IMR-90 (cell line): ENCODE measurements at regions not wholly inside any gene's neighbourhood (a gene's known extent, or its start where the extent isn't known, plus 50 kb on each side); places are given as distances from the start of the nearest gene placed in this dataset.

Source experiments
- ATAC-seq: fragments of 200-7000 bp; cut with Tn5 transposase; 2 replicates; pipeline ENCODE4 v1.9.1; 2020; ENCODE audit warnings: low read depth, mild to moderate bottlenecking, moderate library complexity
- BruUV-seq: library from RNA; stranded (reverse); fragments of 400-500 nt; replicated peaks from 2 replicates; lab custom pipeline; 2021; lab: Mats Ljungman, UMichigan
- CTCF ChIA-PET: fragments of 300-600 bp; formaldehyde crosslinking; extraction: SDS; loops from one replicate; lab custom pipeline; 2021; ENCODE audit warnings: antibody characterized with exemption; lab: Yijun Ruan, JAX
- POLR2A ChIA-PET: fragments of 300-600 bp; sonication (Branson Sonifier 250); formaldehyde crosslinking; loops from one replicate; lab custom pipeline; 2022; ENCODE audit warnings: antibody characterized with exemption; ENCODE audit not compliant: unreplicated experiment; lab: Charles Lee
- DNase-seq: peaks from one replicate; pipeline ENCODE4 v3.0.0; 2013
- H2AFZ ChIP-seq: replicated peaks from 2 replicates; pipeline ENCODE3; 2013; ENCODE audit warnings: low read length, mild to moderate bottlenecking; ENCODE audit not compliant: poor library complexity
- H2AK5ac ChIP-seq: 2 replicates; pipeline ENCODE4 v1.6.1; 2013; ENCODE audit warnings: low read depth, low read length, inconsistent platforms
- H2AK9ac ChIP-seq: replicated peaks from 2 replicates; pipeline ENCODE3; 2013; ENCODE audit warnings: mild to moderate bottlenecking, low read depth, low read length, moderate library complexity; ENCODE audit not compliant: poor library complexity
- H2BK120ac ChIP-seq: 2 replicates; pipeline ENCODE4 v1.6.1; 2013; ENCODE audit warnings: low read depth, low read length, inconsistent platforms
- H2BK15ac ChIP-seq: 3 replicates; pipeline ENCODE4 v1.6.1; 2013; ENCODE audit warnings: low read depth, low read length, inconsistent platforms
- H2BK20ac ChIP-seq: 2 replicates; pipeline ENCODE4 v1.6.1; 2013; ENCODE audit warnings: low read depth, mild to moderate bottlenecking, inconsistent platforms, low read length, moderate library complexity
- H2BK5ac ChIP-seq: 2 replicates; pipeline ENCODE4 v1.6.1; 2013; ENCODE audit warnings: mild to moderate bottlenecking, low read depth, low read length, inconsistent platforms; ENCODE audit not compliant: poor library complexity, severe bottlenecking
- H3K14ac ChIP-seq: replicated peaks from 2 replicates; pipeline ENCODE4 v1.6.1; 2013; ENCODE audit warnings: low read depth, low read length, inconsistent platforms
- H3K18ac ChIP-seq: 2 replicates; pipeline ENCODE4 v1.6.1; 2013; ENCODE audit warnings: low read depth, low read length, control low read depth
- H3K23ac ChIP-seq: 2 replicates; pipeline ENCODE4 v1.6.1; 2013; ENCODE audit warnings: low read depth, low read length, inconsistent platforms
- H3K27ac ChIP-seq: 2 replicates; pipeline ENCODE4 v1.5.1; 2013; ENCODE audit warnings: mild to moderate bottlenecking, control low read depth, low read length; ENCODE audit not compliant: insufficient read depth
- H3K27me3 ChIP-seq: 2 replicates; pipeline ENCODE4 v1.6.1; 2013; ENCODE audit warnings: low read length; ENCODE audit not compliant: control insufficient read depth, insufficient read depth
- H3K36me3 ChIP-seq: 2 replicates; pipeline ENCODE4 v1.6.1; 2013; ENCODE audit warnings: low read length, mixed read lengths; ENCODE audit not compliant: control insufficient read depth, insufficient read depth
- H3K4ac ChIP-seq: 2 replicates; pipeline ENCODE4 v1.6.1; 2013; ENCODE audit warnings: low read depth, low read length, inconsistent platforms
- H3K4me1 ChIP-seq: 2 replicates; pipeline ENCODE4 v1.6.1; 2013; ENCODE audit warnings: low read length, mixed read lengths; ENCODE audit not compliant: control insufficient read depth, insufficient read depth
- H3K4me2 ChIP-seq: 2 replicates; pipeline ENCODE4 v1.6.1; 2013; ENCODE audit warnings: low read depth, mild to moderate bottlenecking, control low read depth, low read length, moderate library complexity
- H3K4me3 ChIP-seq: 2 replicates; pipeline ENCODE4 v1.5.1; 2013; ENCODE audit warnings: low read depth, mild to moderate bottlenecking, control low read depth, low read length, moderate library complexity; ENCODE audit not compliant: insufficient read depth
- H3K56ac ChIP-seq: 2 replicates; pipeline ENCODE4 v1.6.1; 2013; ENCODE audit warnings: low read length, inconsistent platforms; ENCODE audit not compliant: insufficient read depth; ENCODE audit errors: extremely low read depth
- H3K79me1 ChIP-seq, 2 experiments: 2 replicates each; pipeline ENCODE4 v1.6.1; 2013; ENCODE audit warnings: low read length in 2 of 2, inconsistent platforms in 1 of 2, low read depth in 1 of 2
- H3K9ac ChIP-seq: 2 replicates; pipeline ENCODE4 v1.6.1; 2013; ENCODE audit warnings: low read depth, low read length, control low read depth
- H3K9me1 ChIP-seq: 2 replicates; pipeline ENCODE4 v1.6.1; 2013; ENCODE audit warnings: low read length, inconsistent platforms; ENCODE audit not compliant: insufficient read depth
- H3K9me3 ChIP-seq: 2 replicates; pipeline ENCODE4 v1.6.1; 2013; ENCODE audit warnings: low read length; ENCODE audit not compliant: control insufficient read depth, insufficient read depth
- H4K20me1 ChIP-seq: 2 replicates; pipeline ENCODE4 v1.6.1; 2013; ENCODE audit warnings: low read length, inconsistent platforms; ENCODE audit not compliant: insufficient read depth
- H4K5ac ChIP-seq: 2 replicates; pipeline ENCODE4 v1.6.1; 2013; ENCODE audit warnings: mild to moderate bottlenecking, low read depth, low read length, control low read depth
- H4K8ac ChIP-seq, 2 experiments: 2 replicates each; pipeline ENCODE4 v1.6.1; 2013; ENCODE audit warnings: low read depth in 2 of 2, low read length in 2 of 2, control low read depth in 1 of 2, inconsistent platforms in 1 of 2
- H4K91ac ChIP-seq: 2 replicates; pipeline ENCODE4 v1.6.1; 2013; ENCODE audit warnings: low read depth, low read length, inconsistent platforms; ENCODE audit not compliant: insufficient read depth
- CEBPB ChIP-seq: IDR thresholded peaks from 2 replicates; pipeline ENCODE4 v1.6.1; 2012; ENCODE audit warnings: low read depth, low read length, improper control_type of control experiment
- MAFK ChIP-seq: IDR thresholded peaks from 2 replicates; pipeline ENCODE4 v1.6.1; 2012; ENCODE audit warnings: low read depth, low read length, improper control_type of control experiment
- MXI1 ChIP-seq: IDR thresholded peaks from 2 replicates; pipeline ENCODE4 v1.6.1; 2012; ENCODE audit warnings: low read depth, mild to moderate bottlenecking, low read length, moderate library complexity, borderline replicate concordance
- RAD21 ChIP-seq: IDR thresholded peaks from 2 replicates; pipeline ENCODE4 v1.6.1; 2012; ENCODE audit warnings: low read length, improper control_type of control experiment
- RFX5 ChIP-seq: IDR thresholded peaks from 2 replicates; pipeline ENCODE4 v1.8.0; 2012; ENCODE audit warnings: low read depth, mild to moderate bottlenecking, low read length, moderate library complexity
- WGBS, 2 experiments: methylation state at CpG; one replicate each; pipeline versions ENCODE4 v1.1.5 to v1.1.7; 2013; ENCODE audit warnings: missing lambda C conversion rate in 2 of 2; ENCODE audit not compliant: insufficient read length in 1 of 2; ENCODE audit errors: extremely low coverage in 2 of 2; 5-methylcytosine and 5-hydroxymethylcytosine counted together
- dilution Hi-C: fragments of 300-500 bp; cut with HindIII; formaldehyde crosslinking; loops from one replicate; pipeline ENCODE4 v1.14.3; 2018; ENCODE audit warnings: low sequenced_read_pairs; ENCODE audit not compliant: unreplicated experiment
- in situ Hi-C: fragments of 300-500 bp; cut with MboI; formaldehyde crosslinking; loops from 3 replicates; pipeline ENCODE4 v1.14.3; 2019; ENCODE audit warnings: low sequenced_read_pairs, inconsistent platforms, mixed read lengths
- intact Hi-C: fragments of 100-400 bp; cut with micrococcal nuclease; formaldehyde crosslinking; loops from 2 replicates; pipeline ENCODE4 v1.10.0; 2022
- TF ChIP-seq, protein P1 (sequence below): fragments of 150-350 bp; IDR thresholded peaks from 2 replicates; pipeline ENCODE4 v1.6.1; 2016; ENCODE audit warnings: low read depth, mild to moderate bottlenecking, low read length, moderate library complexity, borderline replicate concordance

DNA sequence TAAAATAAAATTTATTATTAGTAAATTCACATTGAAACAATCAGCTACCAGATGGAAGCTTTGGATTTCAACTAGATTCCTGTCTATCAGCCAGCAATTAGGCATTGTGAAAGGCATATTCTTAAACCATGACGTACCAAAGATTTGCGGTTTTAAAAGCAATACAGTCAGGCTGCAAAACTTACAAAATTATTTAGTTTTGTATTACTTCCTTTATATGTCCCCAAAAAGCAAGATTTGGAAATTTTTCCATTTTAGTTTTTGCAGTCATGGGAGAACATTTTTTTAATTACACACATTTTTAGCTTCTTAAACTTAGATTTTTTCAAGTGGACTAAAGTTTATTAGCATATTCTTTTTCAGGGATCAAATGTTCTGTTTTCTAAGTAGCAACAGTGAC lies 225.0 kb upstream of the KITLG start:
- Histone ChIP-seq H3K9me1 (no peaks in the 10 kb centered on the region), H3K18ac (no peak overlapping the region), H3K23ac (no peak overlapping the region), H2AFZ (no peak overlapping the region), H2BK15ac (no peak overlapping the region), H3K9me3 (no peaks in the 10 kb centered on the region; the same call in 1 of the 2 replicates), H3K36me3 (no peaks in the 10 kb centered on the region), H3K4me3 (no peak overlapping the region), H3K9ac (no peak overlapping the region), H4K91ac (no peak overlapping the region), H3K56ac (no peak overlapping the region), H3K27me3 (no peaks in the 10 kb centered on the region), H3K27ac (no peak overlapping the region), H2BK5ac (peak overlapping the region; percentile 4), H3K79me1 (no peaks in the 10 kb centered on the region), H3K4ac (no peak overlapping the region), H3K14ac (no peak overlapping the region), H3K4me2 (no peak overlapping the region), H4K20me1 (no peaks in the 10 kb centered on the region), H4K8ac (no peak overlapping the region), H2BK120ac (no peak overlapping the region), H3K4me1 (no peaks in the 10 kb centered on the region), H2BK20ac (peak overlapping the region; percentile 42; the same call in 1 of the 2 replicates), H4K5ac (no peak overlapping the region), H2AK9ac (no peak overlapping the region), H2AK5ac (no peak overlapping the region)
- no CpG with 5 or more reads among the region's 2 CpGs for WGBS, 2 experiments
- ATAC-seq: no peak
- intact Hi-C loops: no loop called here
- dilution Hi-C loops: no loop called here
- DNase-seq: peak; percentile 9
- ChIA-PET CTCF (interaction anchor here (0.7 kb wide), 1 partner anchor 10 kb away, joined by 3 read pairs; no protein-coding TSS in a partner anchor), POLR2A (no interaction called here)
- in situ Hi-C loops: no loop called here
- TF ChIP-seq, protein P1, sequence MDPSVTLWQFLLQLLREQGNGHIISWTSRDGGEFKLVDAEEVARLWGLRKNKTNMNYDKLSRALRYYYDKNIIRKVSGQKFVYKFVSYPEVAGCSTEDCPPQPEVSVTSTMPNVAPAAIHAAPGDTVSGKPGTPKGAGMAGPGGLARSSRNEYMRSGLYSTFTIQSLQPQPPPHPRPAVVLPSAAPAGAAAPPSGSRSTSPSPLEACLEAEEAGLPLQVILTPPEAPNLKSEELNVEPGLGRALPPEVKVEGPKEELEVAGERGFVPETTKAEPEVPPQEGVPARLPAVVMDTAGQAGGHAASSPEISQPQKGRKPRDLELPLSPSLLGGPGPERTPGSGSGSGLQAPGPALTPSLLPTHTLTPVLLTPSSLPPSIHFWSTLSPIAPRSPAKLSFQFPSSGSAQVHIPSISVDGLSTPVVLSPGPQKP: no peak
- no peak for TF ChIP-seq MAFK
- no peak for TF ChIP-seq RFX5
- no peak for TF ChIP-seq MXI1
- TF ChIP-seq CEBPB: no peak
- TF ChIP-seq RAD21: no peak
- no TSS peak for BruUV-seq
